ENCODE measurements at regions not wholly inside any gene's neighbourhood (a gene's known extent, or its start where the extent isn't known, plus 50 kb on each side); places are given as distances from the start of the nearest gene placed in this dataset.

GRCh38 chr15:97470417-97470816 lies 490.1 kb upstream of the ARRDC4 start:
- no peaks in the 10 kb centered on the region for H3K27me3 ChIP-seq (ENCODE audit: control insufficient read depth in 1 of 2, insufficient read depth in 2 of 2, low read length in 2 of 2)
- peaks cover 87% of the 10 kb centered on the region for H3K9me3 ChIP-seq (ENCODE audit: low read length)
- intact Hi-C loops (cut with micrococcal nuclease; ENCODE audit: unreplicated experiment) = no loop called here
- no peak overlapping the region for H3K9ac ChIP-seq (ENCODE audit: insufficient read depth, low read depth, low read length)
- H3K27ac ChIP-seq (ENCODE audit: extremely low read length, insufficient read depth, low read length) = no peak overlapping the region
- ATAC-seq = no peak
- BruUV-seq (replicated peaks) = no TSS peak
- H4K20me1 ChIP-seq (ENCODE audit: insufficient read depth, low read length) = no peaks in the 10 kb centered on the region
- no peaks in the 10 kb centered on the region for H3K4me1 ChIP-seq (ENCODE audit: insufficient read depth, low read length)
- H3K79me2 ChIP-seq (ENCODE audit: insufficient read depth, low read length) = no peaks in the 10 kb centered on the region
- H3K4me2 ChIP-seq (ENCODE audit: low read depth, low read length) = no peak overlapping the region
- no peak for FAIRE-seq
- CTCF ChIA-PET (ENCODE audit: low intra/inter-chr PET ratio, low total read pairs) = no interaction called here
- in situ Hi-C loops (cut with HindIII; ENCODE audit: extremely low pct_ligation_motif_present, low pct_unique_long_range_greater_than_20kb) = no loop called here
- DNase-seq (ENCODE audit: low spot score) = no peak
- no peaks in the 10 kb centered on the region for H3K36me3 ChIP-seq (replicated peaks in 1 of 2; ENCODE audit: control insufficient read depth in 1 of 2, insufficient read depth in 2 of 2, low read length in 2 of 2)
- no peak for TF ChIP-seq DDIT3 (CRISPR knock-in tag; IDR thresholded peaks at IDR 0.05)
- TF ChIP-seq, protein P1, sequence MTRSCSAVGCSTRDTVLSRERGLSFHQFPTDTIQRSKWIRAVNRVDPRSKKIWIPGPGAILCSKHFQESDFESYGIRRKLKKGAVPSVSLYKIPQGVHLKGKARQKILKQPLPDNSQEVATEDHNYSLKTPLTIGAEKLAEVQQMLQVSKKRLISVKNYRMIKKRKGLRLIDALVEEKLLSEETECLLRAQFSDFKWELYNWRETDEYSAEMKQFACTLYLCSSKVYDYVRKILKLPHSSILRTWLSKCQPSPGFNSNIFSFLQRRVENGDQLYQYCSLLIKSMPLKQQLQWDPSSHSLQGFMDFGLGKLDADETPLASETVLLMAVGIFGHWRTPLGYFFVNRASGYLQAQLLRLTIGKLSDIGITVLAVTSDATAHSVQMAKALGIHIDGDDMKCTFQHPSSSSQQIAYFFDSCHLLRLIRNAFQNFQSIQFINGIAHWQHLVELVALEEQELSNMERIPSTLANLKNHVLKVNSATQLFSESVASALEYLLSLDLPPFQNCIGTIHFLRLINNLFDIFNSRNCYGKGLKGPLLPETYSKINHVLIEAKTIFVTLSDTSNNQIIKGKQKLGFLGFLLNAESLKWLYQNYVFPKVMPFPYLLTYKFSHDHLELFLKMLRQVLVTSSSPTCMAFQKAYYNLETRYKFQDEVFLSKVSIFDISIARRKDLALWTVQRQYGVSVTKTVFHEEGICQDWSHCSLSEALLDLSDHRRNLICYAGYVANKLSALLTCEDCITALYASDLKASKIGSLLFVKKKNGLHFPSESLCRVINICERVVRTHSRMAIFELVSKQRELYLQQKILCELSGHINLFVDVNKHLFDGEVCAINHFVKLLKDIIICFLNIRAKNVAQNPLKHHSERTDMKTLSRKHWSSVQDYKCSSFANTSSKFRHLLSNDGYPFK (CRISPR knock-in tag; IDR thresholded peaks at IDR 0.05; ENCODE audit: borderline replicate concordance) = no peak
- no peak for TF ChIP-seq ZNF260 (CRISPR knock-in tag; IDR thresholded peaks at IDR 0.05; ENCODE audit: borderline replicate concordance, low read depth)
- TF ChIP-seq STAT6 (CRISPR knock-in tag; IDR thresholded peaks at IDR 0.05; ENCODE audit: borderline replicate concordance) = no peak
- TF ChIP-seq ZNF225 (CRISPR knock-in tag; IDR thresholded peaks at IDR 0.05) = no peak
- TF ChIP-seq ZSCAN30 (CRISPR knock-in tag; IDR thresholded peaks at IDR 0.05) = no peak
- no peak for TF ChIP-seq ETV6 (CRISPR knock-in tag; conservative IDR thresholded peaks at IDR 0.05)
- no peak for TF ChIP-seq ZNF589 (CRISPR knock-in tag; conservative IDR thresholded peaks at IDR 0.05)
- no peak for TF ChIP-seq CBX5 (CRISPR knock-in tag; IDR thresholded peaks at IDR 0.05; ENCODE audit: borderline replicate concordance)
- TF ChIP-seq, protein P2, sequence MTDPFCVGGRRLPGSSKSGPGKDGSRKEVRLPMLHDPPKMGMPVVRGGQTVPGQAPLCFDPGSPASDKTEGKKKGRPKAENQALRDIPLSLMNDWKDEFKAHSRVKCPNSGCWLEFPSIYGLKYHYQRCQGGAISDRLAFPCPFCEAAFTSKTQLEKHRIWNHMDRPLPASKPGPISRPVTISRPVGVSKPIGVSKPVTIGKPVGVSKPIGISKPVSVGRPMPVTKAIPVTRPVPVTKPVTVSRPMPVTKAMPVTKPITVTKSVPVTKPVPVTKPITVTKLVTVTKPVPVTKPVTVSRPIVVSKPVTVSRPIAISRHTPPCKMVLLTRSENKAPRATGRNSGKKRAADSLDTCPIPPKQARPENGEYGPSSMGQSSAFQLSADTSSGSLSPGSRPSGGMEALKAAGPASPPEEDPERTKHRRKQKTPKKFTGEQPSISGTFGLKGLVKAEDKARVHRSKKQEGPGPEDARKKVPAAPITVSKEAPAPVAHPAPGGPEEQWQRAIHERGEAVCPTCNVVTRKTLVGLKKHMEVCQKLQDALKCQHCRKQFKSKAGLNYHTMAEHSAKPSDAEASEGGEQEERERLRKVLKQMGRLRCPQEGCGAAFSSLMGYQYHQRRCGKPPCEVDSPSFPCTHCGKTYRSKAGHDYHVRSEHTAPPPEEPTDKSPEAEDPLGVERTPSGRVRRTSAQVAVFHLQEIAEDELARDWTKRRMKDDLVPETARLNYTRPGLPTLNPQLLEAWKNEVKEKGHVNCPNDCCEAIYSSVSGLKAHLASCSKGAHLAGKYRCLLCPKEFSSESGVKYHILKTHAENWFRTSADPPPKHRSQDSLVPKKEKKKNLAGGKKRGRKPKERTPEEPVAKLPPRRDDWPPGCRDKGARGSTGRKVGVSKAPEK (CRISPR knock-in tag; IDR thresholded peaks at IDR 0.05; ENCODE audit: borderline replicate concordance) = no peak
- no peak for TF ChIP-seq ZNF124 (CRISPR knock-in tag; IDR thresholded peaks at IDR 0.05)
- TF ChIP-seq HDAC1 (CRISPR knock-in tag; IDR thresholded peaks at IDR 0.05) = no peak
- TF ChIP-seq KLF15 (CRISPR knock-in tag; IDR thresholded peaks at IDR 0.05; ENCODE audit: borderline replicate concordance) = no peak
- no peak for TF ChIP-seq ZNF780A (CRISPR knock-in tag; IDR thresholded peaks at IDR 0.05)
- no peak for TF ChIP-seq NCOA2 (CRISPR knock-in tag; IDR thresholded peaks at IDR 0.05)
- TF ChIP-seq HOXA5 (CRISPR knock-in tag; IDR thresholded peaks at IDR 0.05) = no peak
- POLR2A ChIA-PET = no interaction called here
- no peak overlapping the region for H2AFZ ChIP-seq (ENCODE audit: low read length)
- H3K4me3 ChIP-seq (replicated peaks in 1 of 3; ENCODE audit: insufficient read depth in 1 of 3, low read depth in 2 of 3, low read length in 3 of 3) = no peak overlapping the region

Measured in HepG2 (cell line).